Breast epithelium (tissue), 3 donors: ENCODE measurements at regions not wholly inside any gene's neighbourhood (a gene's known extent, or its start where the extent isn't known, plus 50 kb on each side); places are given as distances from the start of the nearest gene placed in this dataset.

ENCODE experiments used
- CTCF ChIP-seq, 3 donors: fragments of 450-650 bp; IDR thresholded peaks; one replicate each; pipeline ENCODE4 v1.5.1; 2016 to 2017; ENCODE audit warnings: antibody characterized with exemption in 3 of 3, mild to moderate bottlenecking in 3 of 3, moderate library complexity in 3 of 3
- POLR2A ChIP-seq: fragments of 450-650 bp; IDR thresholded peaks from one replicate; pipeline ENCODE4 v1.6.1; 2016; ENCODE audit warnings: antibody characterized with exemption, mild to moderate bottlenecking, moderate library complexity
- POLR2AphosphoS5 ChIP-seq, 3 donors: sonication (generic); formaldehyde crosslinking; IDR thresholded peaks; one replicate each; pipeline ENCODE4 v1.6.1; 2017; ENCODE audit warnings: antibody characterized with exemption in 3 of 3

- TF ChIP-seq CTCF (IDR thresholded peaks at IDR 0.05): no peak
- TF ChIP-seq POLR2A: no peak
- no peak for TF ChIP-seq POLR2AphosphoS5 (IDR thresholded peaks at IDR 0.05)
Observed at GRCh38 chr10:22833353-22833752, 94.5 kb upstream of the ARMC3 start.
